ENCODE measurements at regions not wholly inside any gene's neighbourhood (a gene's known extent, or its start where the extent isn't known, plus 50 kb on each side); places are given as distances from the start of the nearest gene placed in this dataset.

DNA sequence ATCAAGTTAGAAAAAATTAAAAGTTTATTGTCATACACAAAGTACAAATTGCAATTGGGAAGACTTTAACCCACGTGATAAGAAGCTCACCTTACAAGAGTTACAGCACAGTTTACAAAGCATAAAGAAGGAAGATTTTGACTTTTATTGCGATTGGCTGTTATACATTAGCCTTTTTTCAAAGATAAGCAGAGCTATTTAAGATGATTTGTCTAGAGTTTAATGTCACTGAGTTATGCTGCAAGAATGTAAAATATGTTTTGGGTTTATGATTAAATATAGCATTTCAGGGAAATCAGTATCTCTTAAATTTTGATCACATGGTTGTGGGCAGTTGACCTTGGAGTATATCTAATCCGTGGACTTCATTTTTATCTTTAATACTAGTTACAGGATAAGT is 664.2 kb upstream of the PTCHD4 start:
- Histone ChIP-seq H3K27ac (ENCODE audit: low read length) (no peak overlapping the region), H3K27me3 (ENCODE audit: low read length) (no peaks in the 10 kb centered on the region), H3K9me2 (replicated peaks; ENCODE audit: low read length) (no peaks in the 10 kb centered on the region), H3K9ac (ENCODE audit: low read length) (no peak overlapping the region), H3K4me1 (ENCODE audit: insufficient read depth, low read length) (peaks cover 8% of the 10 kb centered on the region), H3K36me3 (ENCODE audit: low read depth, low read length) (no peaks in the 10 kb centered on the region), H3K4me3 (ENCODE audit: low read length) (no peak overlapping the region), H3F3A (ENCODE audit: low read length, unreplicated experiment) (no peaks in the 10 kb centered on the region), H2AFZ (ENCODE audit: low read length) (peak overlapping the region; percentile 13; the same call in 1 of the 2 replicates), H3K79me2 (ENCODE audit: low read length) (no peaks in the 10 kb centered on the region), H4K20me1 (ENCODE audit: low read length) (no peaks in the 10 kb centered on the region), H3K4me2 (ENCODE audit: low read length) (peak overlapping the region; percentile 33; the same call in 1 of the 2 replicates), H3K9me3 (ENCODE audit: low read length) (no peaks in the 10 kb centered on the region)
- ChIA-PET POLR2A (ENCODE audit: unreplicated experiment) (no interaction called here), CTCF (interaction anchor here (0.6 to 0.7 kb wide), 2 partner anchors 104 to 938 kb away, joined by 3 to 4 read pairs; no protein-coding TSS in a partner anchor)
- peak; percentile 51 for ATAC-seq
- peak; percentile 53 for DNase-seq
- TF ChIP-seq, protein P1, sequence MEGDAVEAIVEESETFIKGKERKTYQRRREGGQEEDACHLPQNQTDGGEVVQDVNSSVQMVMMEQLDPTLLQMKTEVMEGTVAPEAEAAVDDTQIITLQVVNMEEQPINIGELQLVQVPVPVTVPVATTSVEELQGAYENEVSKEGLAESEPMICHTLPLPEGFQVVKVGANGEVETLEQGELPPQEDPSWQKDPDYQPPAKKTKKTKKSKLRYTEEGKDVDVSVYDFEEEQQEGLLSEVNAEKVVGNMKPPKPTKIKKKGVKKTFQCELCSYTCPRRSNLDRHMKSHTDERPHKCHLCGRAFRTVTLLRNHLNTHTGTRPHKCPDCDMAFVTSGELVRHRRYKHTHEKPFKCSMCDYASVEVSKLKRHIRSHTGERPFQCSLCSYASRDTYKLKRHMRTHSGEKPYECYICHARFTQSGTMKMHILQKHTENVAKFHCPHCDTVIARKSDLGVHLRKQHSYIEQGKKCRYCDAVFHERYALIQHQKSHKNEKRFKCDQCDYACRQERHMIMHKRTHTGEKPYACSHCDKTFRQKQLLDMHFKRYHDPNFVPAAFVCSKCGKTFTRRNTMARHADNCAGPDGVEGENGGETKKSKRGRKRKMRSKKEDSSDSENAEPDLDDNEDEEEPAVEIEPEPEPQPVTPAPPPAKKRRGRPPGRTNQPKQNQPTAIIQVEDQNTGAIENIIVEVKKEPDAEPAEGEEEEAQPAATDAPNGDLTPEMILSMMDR (conservative IDR thresholded peaks at IDR 0.05; ENCODE audit: low read depth, low read length), result no peak
- TF ChIP-seq EZH2 (IDR thresholded peaks at IDR 0.05; ENCODE audit: low read length, unreplicated experiment) (no peak), EZH2phosphoT487 (IDR thresholded peaks at IDR 0.05; ENCODE audit: borderline replicate concordance, low read length) (no peak)
- BruUV-seq (replicated peaks), result no TSS peak
- intact Hi-C loops (cut with micrococcal nuclease), result no loop called here

DNA sequence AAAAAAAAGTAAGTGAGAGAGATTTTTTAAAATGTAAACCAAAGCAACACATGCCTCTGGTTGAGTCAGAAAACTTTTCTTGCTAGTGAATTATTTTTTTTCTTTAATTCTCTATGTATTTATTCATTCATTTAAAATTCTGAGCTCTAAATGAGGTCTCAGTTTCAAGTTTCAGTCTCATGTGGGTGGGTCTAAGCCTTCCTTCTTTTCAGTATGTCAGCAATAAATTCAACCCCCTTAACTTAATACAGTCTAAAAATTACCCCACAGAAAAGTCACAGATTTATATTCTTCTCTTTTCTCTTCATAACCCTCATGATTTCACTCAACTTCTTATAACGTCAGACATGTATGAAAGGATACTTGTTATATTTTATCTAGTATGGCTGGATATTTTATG is 663.3 kb upstream of the PTCHD4 start:
- CTCF ChIA-PET, result no interaction called here
- H4K20me1 ChIP-seq (ENCODE audit: low read length), result no peaks in the 10 kb centered on the region
- H3K9me3 ChIP-seq (ENCODE audit: low read length), result no peaks in the 10 kb centered on the region
- no peak overlapping the region for H3K27ac ChIP-seq (ENCODE audit: low read length)
- no peaks in the 10 kb centered on the region for H3K27me3 ChIP-seq (ENCODE audit: low read length)
- no peaks in the 10 kb centered on the region for H3K36me3 ChIP-seq (ENCODE audit: low read depth, low read length)
- DNase-seq (no peak), ATAC-seq (no peak)
- no peaks in the 10 kb centered on the region for H3K79me2 ChIP-seq (ENCODE audit: low read length)
- H3K9me2 ChIP-seq (replicated peaks; ENCODE audit: low read length), result no peaks in the 10 kb centered on the region
- no TSS peak for BruUV-seq (replicated peaks)
- POLR2A ChIA-PET (ENCODE audit: unreplicated experiment), result no interaction called here
- H3K4me3 ChIP-seq (ENCODE audit: low read length), result no peak overlapping the region
- TF ChIP-seq EZH2phosphoT487 (IDR thresholded peaks at IDR 0.05; ENCODE audit: borderline replicate concordance, low read length) (no peak), EZH2 (IDR thresholded peaks at IDR 0.05; ENCODE audit: low read length, unreplicated experiment) (no peak)
- TF ChIP-seq, protein P1 (conservative IDR thresholded peaks at IDR 0.05; ENCODE audit: low read depth, low read length), result no peak
- no peak overlapping the region for H3K4me2 ChIP-seq (ENCODE audit: low read length)
- H3K9ac ChIP-seq (ENCODE audit: low read length), result no peak overlapping the region
- no peak overlapping the region for H2AFZ ChIP-seq (ENCODE audit: low read length)
- peaks cover 8% of the 10 kb centered on the region for H3K4me1 ChIP-seq (ENCODE audit: insufficient read depth, low read length)
- intact Hi-C loops (cut with micrococcal nuclease), result no loop called here
- H3F3A ChIP-seq (ENCODE audit: low read length, unreplicated experiment), result no peaks in the 10 kb centered on the region

DNA sequence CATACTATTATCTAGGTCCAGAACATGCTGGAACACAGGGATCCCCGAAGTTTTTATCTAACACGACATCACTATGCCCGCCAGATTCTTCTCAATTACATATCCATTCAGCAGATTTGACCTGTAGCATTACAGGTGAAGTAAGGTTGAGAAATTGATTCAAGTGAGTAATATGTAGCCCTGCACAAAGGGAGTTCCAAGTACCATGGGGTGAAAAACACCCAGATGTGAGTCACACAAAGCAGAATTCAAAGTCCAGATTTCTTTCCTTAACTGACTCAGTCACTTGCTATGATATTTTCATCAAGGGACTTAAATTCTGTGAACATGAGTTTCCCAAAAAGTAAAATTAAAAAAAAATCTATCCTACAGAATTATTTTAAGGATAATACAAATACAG is 655.4 kb upstream of the PTCHD4 start:
- H3K27me3 ChIP-seq (ENCODE audit: low read length), result no peaks in the 10 kb centered on the region
- H3K9me3 ChIP-seq (ENCODE audit: low read length), result no peaks in the 10 kb centered on the region
- POLR2A ChIA-PET (ENCODE audit: unreplicated experiment), result no interaction called here
- peak overlapping the region; percentile 36 for H3K4me2 ChIP-seq (ENCODE audit: low read length)
- no peaks in the 10 kb centered on the region for H4K20me1 ChIP-seq (ENCODE audit: low read length)
- ATAC-seq (peak; percentile 91), DNase-seq (peak; percentile 93)
- no peak overlapping the region for H3K4me3 ChIP-seq (ENCODE audit: low read length)
- peaks cover 34% of the 10 kb centered on the region for H3K4me1 ChIP-seq (ENCODE audit: insufficient read depth, low read length)
- H3K36me3 ChIP-seq (ENCODE audit: low read depth, low read length), result no peaks in the 10 kb centered on the region
- CTCF ChIA-PET, result interaction anchor here (0.9 to 1.8 kb wide), 2 partner anchors 644 to 679 kb away, joined by 3 to 10 read pairs; no protein-coding TSS in a partner anchor
- no peaks in the 10 kb centered on the region for H3K79me2 ChIP-seq (ENCODE audit: low read length)
- no peaks in the 10 kb centered on the region for H3K9me2 ChIP-seq (replicated peaks; ENCODE audit: low read length)
- H3K27ac ChIP-seq (ENCODE audit: low read length), result peak overlapping the region; percentile 79
- no peaks in the 10 kb centered on the region for H3F3A ChIP-seq (ENCODE audit: low read length, unreplicated experiment)
- no peak overlapping the region for H2AFZ ChIP-seq (ENCODE audit: low read length)
- H3K9ac ChIP-seq (ENCODE audit: low read length), result peak overlapping the region; percentile 56
- TF ChIP-seq EZH2 (IDR thresholded peaks at IDR 0.05; ENCODE audit: low read length, unreplicated experiment) (no peak), EZH2phosphoT487 (IDR thresholded peaks at IDR 0.05; ENCODE audit: borderline replicate concordance, low read length) (no peak)
- TF ChIP-seq, protein P1 (conservative IDR thresholded peaks at IDR 0.05; ENCODE audit: low read depth, low read length), result no peak
- intact Hi-C loops (cut with micrococcal nuclease), result loop anchor here (1.0 to 10.0 kb wide), 4 partner anchors 60 to 656 kb away; no protein-coding TSS in a partner anchor
- BruUV-seq (replicated peaks), result no TSS peak

Data from PC-3 (cell line).